GM12891 (cell line): ENCODE measurements at regions not wholly inside any gene's neighbourhood (a gene's known extent, or its start where the extent isn't known, plus 50 kb on each side); places are given as distances from the start of the nearest gene placed in this dataset.

ENCODE experiments used
- DNase-seq: peaks from one replicate; pipeline ENCODE4 v3.0.0; 2011; ENCODE audit warnings: low spot score; ENCODE audit not compliant: insufficient read length
- FAIRE-seq: peaks from 2 replicates; lab custom pipeline; 2011; peaks lifted over from hg19 to GRCh38; lab: Jason Lieb, UNC
- PAX5 ChIP-seq: IDR thresholded peaks from 2 replicates; pipeline ENCODE4 v1.6.1; 2011; ENCODE audit warnings: low read length, moderate library complexity, mild to moderate bottlenecking; ENCODE audit not compliant: insufficient read depth, severe bottlenecking
- POLR2A ChIP-seq: IDR thresholded peaks from 2 replicates; pipeline ENCODE4 v1.6.1; 2011; ENCODE audit warnings: low read depth, low read length, control low read depth
- POLR2AphosphoS5 ChIP-seq: IDR thresholded peaks from 2 replicates; pipeline ENCODE4 v1.6.1; 2011; ENCODE audit warnings: low read depth, low read length, control low read depth
- POU2F2 ChIP-seq: IDR thresholded peaks from 2 replicates; pipeline ENCODE4 v1.6.1; 2011; ENCODE audit warnings: low read depth, mild to moderate bottlenecking, control low read depth, low read length, moderate library complexity
- SPI1 ChIP-seq: IDR thresholded peaks from 2 replicates; pipeline ENCODE4 v1.6.1; 2011; ENCODE audit warnings: low read depth, low read length, control low read depth
- TAF1 ChIP-seq: IDR thresholded peaks from 2 replicates; pipeline ENCODE4 v1.6.1; 2011; ENCODE audit warnings: low read depth, low read length, control low read depth

GRCh38 chr6:104623052-104623690, 236.5 kb downstream of the HACE1 start:
- DNase-seq: no peak

GRCh38 chr6:104621396-104621795, 238.3 kb downstream of the HACE1 start:
- DNase-seq (no peak), FAIRE-seq (no peak)
- TF ChIP-seq PAX5: no peak
- no peak for TF ChIP-seq POU2F2
- no peak for TF ChIP-seq TAF1
- TF ChIP-seq POLR2AphosphoS5: no peak
- TF ChIP-seq POLR2A: no peak
- no peak for TF ChIP-seq SPI1

More at GRCh38 chr6:104623052-104623690, 236.5 kb downstream of the HACE1 start:
- TF ChIP-seq TAF1: no peak
- TF ChIP-seq POLR2A: no peak
- no peak for TF ChIP-seq POU2F2
- no peak for TF ChIP-seq POLR2AphosphoS5
- TF ChIP-seq SPI1: no peak
- TF ChIP-seq PAX5: no peak
- FAIRE-seq: no peak

- TF ChIP-seq POLR2AphosphoS5 (no peak), POLR2A (no peak), TAF1 (no peak), PAX5 (no peak), SPI1 (no peak), POU2F2 (no peak)
- FAIRE-seq: no peak
- DNase-seq: no peak
These were observed 242.1 kb downstream of the HACE1 start for GRCh38 chr6:104617591-104617990.

- DNase-seq: no peak
- FAIRE-seq: no peak
- TF ChIP-seq POU2F2: no peak
- no peak for TF ChIP-seq POLR2A
- no peak for TF ChIP-seq TAF1
These were observed 245.3 kb downstream of the HACE1 start for GRCh38 chr6:104614394-104614793.

GRCh38 chr6:104613416-104614001, 246.2 kb downstream of the HACE1 start:
- no peak for FAIRE-seq
- no peak for DNase-seq
- TF ChIP-seq POLR2AphosphoS5 (no peak), TAF1 (no peak), SPI1 (no peak), POLR2A (no peak), POU2F2 (no peak), PAX5 (no peak)

GRCh38 chr6:104612541-104612940, 247.2 kb downstream of the HACE1 start:
- FAIRE-seq (no peak), DNase-seq (no peak)
- TF ChIP-seq POLR2A: no peak
- TF ChIP-seq POLR2AphosphoS5: no peak
- TF ChIP-seq SPI1: no peak
- no peak for TF ChIP-seq PAX5
- no peak for TF ChIP-seq POU2F2
- TF ChIP-seq TAF1: no peak

GRCh38 chr6:104608101-104608500, 251.6 kb downstream of the HACE1 start:
- FAIRE-seq (no peak), DNase-seq (no peak)
- TF ChIP-seq SPI1 (no peak), POLR2A (no peak), POU2F2 (no peak), TAF1 (no peak), PAX5 (no peak), POLR2AphosphoS5 (no peak)

- FAIRE-seq (no peak), DNase-seq (no peak)
These were observed 252.2 kb downstream of the HACE1 start for GRCh38 chr6:104607501-104607900.

GRCh38 chr6:104606361-104606760, 253.4 kb downstream of the HACE1 start:
- no peak for TF ChIP-seq POLR2A
- TF ChIP-seq PAX5: no peak
- TF ChIP-seq TAF1: no peak
- TF ChIP-seq POLR2AphosphoS5: no peak
- TF ChIP-seq POU2F2: no peak
- TF ChIP-seq SPI1: no peak
- FAIRE-seq (no peak), DNase-seq (no peak)

More at GRCh38 chr6:104607501-104607900, 252.2 kb downstream of the HACE1 start:
- TF ChIP-seq POLR2A: no peak
- no peak for TF ChIP-seq POU2F2
- no peak for TF ChIP-seq PAX5
- TF ChIP-seq SPI1: no peak
- TF ChIP-seq POLR2AphosphoS5: no peak
- no peak for TF ChIP-seq TAF1

GRCh38 chr6:104604685-104605084, 255.0 kb downstream of the HACE1 start:
- FAIRE-seq: no peak
- no peak for DNase-seq
- no peak for TF ChIP-seq SPI1
- no peak for TF ChIP-seq TAF1
- no peak for TF ChIP-seq POU2F2
- no peak for TF ChIP-seq POLR2A
- no peak for TF ChIP-seq POLR2AphosphoS5
- TF ChIP-seq PAX5: no peak
